PC-9 (cell line): ENCODE measurements at regions not wholly inside any gene's neighbourhood (a gene's known extent, or its start where the extent isn't known, plus 50 kb on each side); places are given as distances from the start of the nearest gene placed in this dataset.

ENCODE experiments used
- BruUV-seq: library from RNA; stranded (reverse); fragments of 400-500 nt; replicated peaks from 2 replicates; lab custom pipeline; 2021; lab: Mats Ljungman, UMichigan
- CTCF ChIA-PET: fragments of 300-600 bp; sonication (Branson Sonifier 250); formaldehyde crosslinking; loops from one replicate; lab custom pipeline; 2022; ENCODE audit warnings: antibody characterized with exemption; lab: Charles Lee
- POLR2A ChIA-PET: fragments of 300-600 bp; sonication (Branson Sonifier 250); formaldehyde crosslinking; loops from one replicate; lab custom pipeline; 2022; ENCODE audit warnings: antibody characterized with exemption; ENCODE audit not compliant: unreplicated experiment; lab: Charles Lee
- DNase-seq, 2 experiments: peaks; one replicate each; pipeline versions ENCODE4 v3.0.0 to v3.0.0-alpha.2; 2015 to 2022; ENCODE audit warnings: mixed read lengths in 1 of 2
- H2AFZ ChIP-seq: fragments of 200-600 bp; sonication (generic); 2 replicates; pipeline ENCODE4 v1.8.1; 2017; ENCODE audit warnings: antibody characterized with exemption
- H3F3A ChIP-seq: fragments of 200-600 bp; sonication (generic); 2 replicates; pipeline ENCODE4 v1.8.1; 2017; ENCODE audit warnings: antibody characterized with exemption, mild to moderate bottlenecking, low read depth; ENCODE audit not compliant: insufficient read depth
- H3K27ac ChIP-seq: fragments of 200-600 bp; sonication (generic); 2 replicates; pipeline ENCODE4 v1.6.1; 2016; ENCODE audit warnings: mixed run types
- H3K27me3 ChIP-seq: fragments of 200-600 bp; sonication (generic); 2 replicates; pipeline ENCODE4 v1.6.1; 2016; ENCODE audit warnings: low read depth, mixed run types; ENCODE audit not compliant: insufficient read depth
- H3K36me3 ChIP-seq: fragments of 200-600 bp; sonication (generic); 2 replicates; pipeline ENCODE4 v1.6.1; 2016; ENCODE audit warnings: low read depth, mixed run types
- H3K4me1 ChIP-seq: fragments of 200-600 bp; sonication (generic); replicated peaks from 2 replicates; pipeline ENCODE4 v1.6.1; 2016; ENCODE audit warnings: mixed run types; ENCODE audit not compliant: insufficient read depth
- H3K4me2 ChIP-seq: fragments of 200-600 bp; sonication (generic); 2 replicates; pipeline ENCODE4 v1.6.1; 2017; ENCODE audit warnings: mixed run types
- H3K4me3 ChIP-seq: fragments of 200-600 bp; sonication (generic); 2 replicates; pipeline ENCODE4 v1.6.1; 2016; ENCODE audit warnings: mixed run types
- H3K79me2 ChIP-seq: fragments of 200-600 bp; sonication (generic); 2 replicates; pipeline ENCODE4 v1.6.1; 2017; ENCODE audit warnings: low read depth, mixed run types
- H3K9me2 ChIP-seq: fragments of 200-600 bp; sonication (generic); 2 replicates; pipeline ENCODE4 v1.8.1; 2017; ENCODE audit warnings: mild to moderate bottlenecking; ENCODE audit not compliant: insufficient read depth
- H3K9me3 ChIP-seq: fragments of 200-600 bp; sonication (generic); 2 replicates; pipeline ENCODE4 v1.8.1; 2016; ENCODE audit warnings: low read depth; ENCODE audit not compliant: insufficient read depth
- H4K20me1 ChIP-seq: fragments of 200-600 bp; sonication (generic); 2 replicates; pipeline ENCODE4 v1.8.1; 2017; ENCODE audit not compliant: insufficient read depth
- CTCF ChIP-seq: fragments of 200-600 bp; sonication (generic); conservative IDR thresholded peaks from 2 replicates; pipeline ENCODE4 v1.6.1; 2017; ENCODE audit warnings: mixed run types, antibody characterized with exemption, mild to moderate bottlenecking, moderate library complexity
- EZH2 ChIP-seq: fragments of 200-600 bp; sonication (generic); IDR thresholded peaks from 2 replicates; pipeline ENCODE4 v1.8.0; 2017; ENCODE audit warnings: antibody characterized with exemption, low read depth
- intact Hi-C: fragments of 100-400 bp; cut with micrococcal nuclease; formaldehyde crosslinking; loops from one replicate; pipeline ENCODE4 v1.10.0; 2022; ENCODE audit not compliant: unreplicated experiment

- Histone ChIP-seq H4K20me1 (no peaks in the 10 kb centered on the region), H3K9me2 (no peaks in the 10 kb centered on the region), H3K4me3 (no peak overlapping the region), H3K27ac (no peak overlapping the region), H3K27me3 (peaks cover 14% of the 10 kb centered on the region), H3K36me3 (no peaks in the 10 kb centered on the region), H2AFZ (no peak overlapping the region), H3K9me3 (no peaks in the 10 kb centered on the region), H3K4me2 (no peak overlapping the region), H3K4me1 (no peaks in the 10 kb centered on the region), H3K79me2 (no peaks in the 10 kb centered on the region), H3F3A (no peaks in the 10 kb centered on the region)
- DNase-seq, result no peak
- TF ChIP-seq EZH2, result no peak
- no peak for TF ChIP-seq CTCF
- CTCF ChIA-PET, result no interaction called here
- intact Hi-C loops, result no loop called here
- no TSS peak for BruUV-seq
- POLR2A ChIA-PET, result no interaction called here
These were observed 394.9 kb upstream of the DPP6 start for GRCh38 chr7:153657182-153657800.

- H3K4me2 ChIP-seq, result no peak overlapping the region
- CTCF ChIA-PET, result no interaction called here
These were observed 377.1 kb upstream of the DPP6 start for GRCh38 chr7:153675131-153675530.

GRCh38 chr7:153682628-153683027, 369.6 kb upstream of the DPP6 start:
- Histone ChIP-seq H3K4me1 (no peaks in the 10 kb centered on the region), H3F3A (no peaks in the 10 kb centered on the region), H2AFZ (no peak overlapping the region), H3K9me2 (no peaks in the 10 kb centered on the region), H3K36me3 (no peaks in the 10 kb centered on the region), H3K27ac (no peak overlapping the region), H3K79me2 (no peaks in the 10 kb centered on the region), H3K4me3 (no peak overlapping the region), H3K9me3 (no peaks in the 10 kb centered on the region), H3K27me3 (no peaks in the 10 kb centered on the region), H4K20me1 (no peaks in the 10 kb centered on the region), H3K4me2 (no peak overlapping the region)
- TF ChIP-seq EZH2 (no peak), CTCF (no peak)
- intact Hi-C loops, result no loop called here
- ChIA-PET CTCF (no interaction called here), POLR2A (no interaction called here)
- no TSS peak for BruUV-seq
- DNase-seq, result no peak

More at GRCh38 chr7:153675131-153675530, 377.1 kb upstream of the DPP6 start:
- H3F3A ChIP-seq, result no peaks in the 10 kb centered on the region
- no peaks in the 10 kb centered on the region for H3K36me3 ChIP-seq
- no peak overlapping the region for H3K4me3 ChIP-seq
- DNase-seq, result no peak
- no peaks in the 10 kb centered on the region for H3K4me1 ChIP-seq
- no peaks in the 10 kb centered on the region for H4K20me1 ChIP-seq
- H2AFZ ChIP-seq, result no peak overlapping the region
- no peak overlapping the region for H3K27ac ChIP-seq
- TF ChIP-seq CTCF (no peak), EZH2 (no peak)
- POLR2A ChIA-PET, result no interaction called here
- intact Hi-C loops, result no loop called here
- BruUV-seq, result no TSS peak
- no peaks in the 10 kb centered on the region for H3K9me2 ChIP-seq
- peaks cover 14% of the 10 kb centered on the region; the same call in 1 of the 2 replicates for H3K27me3 ChIP-seq
- H3K79me2 ChIP-seq, result no peaks in the 10 kb centered on the region
- H3K9me3 ChIP-seq, result no peaks in the 10 kb centered on the region
